H1 (cell line): ENCODE measurements at regions not wholly inside any gene's neighbourhood (a gene's known extent, or its start where the extent isn't known, plus 50 kb on each side); places are given as distances from the start of the nearest gene placed in this dataset.

ENCODE experiments used
- CTCF ChIA-PET: fragments of 300-600 bp; sonication (Branson Sonifier 250); formaldehyde crosslinking; loops from one replicate; lab custom pipeline; 2021; ENCODE audit not compliant: partially characterized antibody; lab: Charles Lee
- POLR2A ChIA-PET: fragments of 300-600 bp; sonication (Branson Sonifier 250); formaldehyde crosslinking; loops from one replicate; lab custom pipeline; 2021; ENCODE audit warnings: inconsistent platforms; ENCODE audit not compliant: partially characterized antibody; lab: Charles Lee
- DNase-seq, 2 experiments: peaks; one replicate each; pipeline versions ENCODE4 v3.0.0 to v3.0.0-alpha.2; 2010 to 2022; ENCODE audit warnings: low spot score in 2 of 2, low read depth in 1 of 2, mixed read lengths in 1 of 2
- FAIRE-seq: peaks from 2 replicates; lab custom pipeline; 2011; peaks lifted over from hg19 to GRCh38; lab: Jason Lieb, UNC
- H2AFZ ChIP-seq: 2 replicates; pipeline ENCODE4 v1.8.1; 2012; ENCODE audit warnings: low read length, inconsistent platforms
- H2AK5ac ChIP-seq: 2 replicates; pipeline ENCODE4 v1.6.1; 2013; ENCODE audit warnings: low read depth, low read length
- H2BK120ac ChIP-seq: replicated peaks from 2 replicates; pipeline ENCODE3; 2013; ENCODE audit warnings: low read depth, low read length, inconsistent platforms
- H2BK12ac ChIP-seq: 2 replicates; pipeline ENCODE4 v1.6.1; 2013; ENCODE audit warnings: low read depth, low read length
- H2BK15ac ChIP-seq: 2 replicates; pipeline ENCODE4 v1.6.1; 2013; ENCODE audit warnings: low read length
- H2BK20ac ChIP-seq: 2 replicates; pipeline ENCODE4 v1.6.1; 2013; ENCODE audit warnings: low read length
- H2BK5ac ChIP-seq: 2 replicates; pipeline ENCODE4 v1.6.1; 2013; ENCODE audit warnings: low read depth, low read length
- H3K14ac ChIP-seq: 2 replicates; pipeline ENCODE4 v1.6.1; 2013; ENCODE audit warnings: inconsistent platforms; ENCODE audit not compliant: insufficient read length
- H3K18ac ChIP-seq: 2 replicates; pipeline ENCODE4 v1.6.1; 2013; ENCODE audit warnings: low read length; ENCODE audit errors: extremely low read depth
- H3K23ac ChIP-seq: 2 replicates; pipeline ENCODE4 v1.6.1; 2013; ENCODE audit warnings: inconsistent platforms; ENCODE audit not compliant: insufficient read length
- H3K23me2 ChIP-seq: 2 replicates; pipeline ENCODE4 v1.6.1; 2013; ENCODE audit warnings: low read depth, low read length
- H3K27ac ChIP-seq: 2 replicates; pipeline ENCODE4 v1.6.1; 2011; ENCODE audit warnings: low read depth, low read length, inconsistent platforms
- H3K27me3 ChIP-seq, 4 experiments: replicated peaks in 1 of 4; 1 replicate in 1 of 4; 2 replicates in 3 of 4; pipeline versions ENCODE4 v1.6.1 to v1.8.1; 2011 to 2013; ENCODE audit warnings: low read length in 3 of 4, mild to moderate bottlenecking in 3 of 4, inconsistent platforms in 2 of 4, mixed read lengths in 2 of 4, moderate library complexity in 1 of 4; ENCODE audit not compliant: control insufficient read depth in 3 of 4, insufficient read depth in 3 of 4; ENCODE audit errors: extremely low read depth in 1 of 4
- H3K36me3 ChIP-seq, 4 experiments: 2 replicates each; pipeline versions ENCODE4 v1.6.1 to v1.8.1; 2011 to 2013; ENCODE audit warnings: mild to moderate bottlenecking in 4 of 4, low read length in 3 of 4, moderate library complexity in 2 of 4, control low read depth in 1 of 4, inconsistent platforms in 1 of 4; ENCODE audit not compliant: insufficient read depth in 4 of 4, control insufficient read depth in 2 of 4
- H3K4ac ChIP-seq: replicated peaks from 2 replicates; pipeline ENCODE3; 2013; ENCODE audit warnings: low read length, low read depth, mixed read lengths, inconsistent platforms; ENCODE audit not compliant: insufficient read length
- H3K4me1 ChIP-seq, 4 experiments: replicated peaks in 1 of 4; 1 replicate in 1 of 4; 2 replicates in 3 of 4; pipeline versions ENCODE4 v1.6.1 to v1.8.1; 2011 to 2013; ENCODE audit warnings: low read length in 3 of 4, inconsistent platforms in 2 of 4, mixed read lengths in 1 of 4; ENCODE audit not compliant: insufficient read depth in 4 of 4, control insufficient read depth in 3 of 4
- H3K4me2 ChIP-seq, 2 experiments: 2 replicates each; pipeline versions ENCODE4 v1.6.1 to v1.8.1; 2011 to 2013; ENCODE audit warnings: low read depth in 2 of 2, low read length in 2 of 2, control low read depth in 1 of 2, inconsistent platforms in 1 of 2, mild to moderate bottlenecking in 1 of 2; ENCODE audit not compliant: insufficient read depth in 1 of 2
- H3K4me3 ChIP-seq, 4 experiments: fragments of 200-600, 300-600 bp in 1 of 4; sonication (generic), shearing (Covaris generic), sonication (Bioruptor Twin) in 1 of 4; 2 replicates each; pipeline versions ENCODE4 v1.5.1 to v1.8.1; 2011 to 2016; ENCODE audit warnings: low read length in 4 of 4, low read depth in 3 of 4, control low read depth in 2 of 4, inconsistent platforms in 2 of 4, mild to moderate bottlenecking in 2 of 4, mixed read lengths in 1 of 4, moderate library complexity in 1 of 4; ENCODE audit not compliant: insufficient read depth in 2 of 4; ENCODE audit errors: extremely low read depth in 1 of 4
- H3K56ac ChIP-seq: replicated peaks from 2 replicates; pipeline ENCODE3; 2013; ENCODE audit warnings: low read depth, mild to moderate bottlenecking, mixed read lengths, low read length, inconsistent platforms; ENCODE audit not compliant: insufficient read length
- H3K79me1 ChIP-seq: 2 replicates; pipeline ENCODE4 v1.6.1; 2013; ENCODE audit warnings: low read depth, low read length, control low read depth
- H3K79me2 ChIP-seq, 2 experiments: 2 replicates each; pipeline versions ENCODE4 v1.6.1 to v1.8.1; 2012 to 2013; ENCODE audit warnings: low read length in 2 of 2, mild to moderate bottlenecking in 2 of 2, inconsistent platforms in 1 of 2; ENCODE audit not compliant: insufficient read depth in 2 of 2, control insufficient read depth in 1 of 2
- H3K9ac ChIP-seq, 4 experiments: replicated peaks in 1 of 4; 1 replicate in 1 of 4; 2 replicates in 3 of 4; pipeline versions ENCODE4 v1.6.1 to v1.8.1; 2011 to 2013; ENCODE audit warnings: low read depth in 3 of 4, low read length in 3 of 4, control low read depth in 2 of 4, mild to moderate bottlenecking in 2 of 4, moderate library complexity in 2 of 4, inconsistent platforms in 1 of 4; ENCODE audit errors: extremely low read depth in 1 of 4
- H3K9me3 ChIP-seq, 2 experiments: 2 replicates each; pipeline versions ENCODE4 v1.6.1 to v1.8.1; 2012 to 2013; ENCODE audit warnings: mild to moderate bottlenecking in 2 of 2, moderate library complexity in 2 of 2, control low read depth in 1 of 2, inconsistent platforms in 1 of 2, low read depth in 1 of 2, low read length in 1 of 2, mixed read lengths in 1 of 2; ENCODE audit not compliant: insufficient read depth in 2 of 2
- H4K20me1 ChIP-seq, 2 experiments: replicated peaks in 1 of 2; 2 replicates each; pipeline versions ENCODE3 to v1.8.1; 2011 to 2013; ENCODE audit warnings: inconsistent platforms in 2 of 2, low read length in 2 of 2, mild to moderate bottlenecking in 1 of 2; ENCODE audit not compliant: insufficient read depth in 2 of 2, control insufficient read depth in 1 of 2
- H4K5ac ChIP-seq: 2 replicates; pipeline ENCODE4 v1.6.1; 2013; ENCODE audit warnings: low read length, low read depth, mixed read lengths, inconsistent platforms; ENCODE audit not compliant: insufficient read length
- H4K8ac ChIP-seq: 2 replicates; pipeline ENCODE4 v1.8.0; 2013; ENCODE audit warnings: mild to moderate bottlenecking, moderate library complexity, low read length, inconsistent platforms; ENCODE audit not compliant: insufficient read depth; ENCODE audit errors: extremely low read depth
- H4K91ac ChIP-seq: replicated peaks from 2 replicates; pipeline ENCODE3; 2013; ENCODE audit warnings: low read length, mixed read lengths, inconsistent platforms; ENCODE audit not compliant: insufficient read length
- BACH1 ChIP-seq: IDR thresholded peaks from 2 replicates; pipeline ENCODE4 v1.6.1; 2012; ENCODE audit warnings: low read length, improper control_type of control experiment
- CHD2 ChIP-seq: IDR thresholded peaks from 2 replicates; pipeline ENCODE4 v1.6.1; 2012; ENCODE audit warnings: low read length, improper control_type of control experiment
- EGR1 ChIP-seq: IDR thresholded peaks from 2 replicates; pipeline ENCODE4 v1.6.1; 2011; ENCODE audit warnings: low read depth, low read length, borderline replicate concordance
- EP300 ChIP-seq, 2 experiments: IDR thresholded peaks; 1 replicate in 1 of 2; 2 replicates in 1 of 2; pipeline ENCODE4 v1.6.1; 2011 to 2012; ENCODE audit warnings: low read depth in 2 of 2, low read length in 2 of 2, mild to moderate bottlenecking in 2 of 2, borderline replicate concordance in 1 of 2, inconsistent platforms in 1 of 2, moderate library complexity in 1 of 2
- EZH2 ChIP-seq: fragments of 200-600 bp; sonication (generic); IDR thresholded peaks from 2 replicates; pipeline ENCODE4 v1.7.1; 2012; ENCODE audit warnings: low read depth, mild to moderate bottlenecking, moderate library complexity, low read length, inconsistent platforms; ENCODE audit not compliant: severe bottlenecking
- FOSL1 ChIP-seq: IDR thresholded peaks from 2 replicates; pipeline ENCODE4 v1.6.1; 2011; ENCODE audit warnings: mild to moderate bottlenecking, low read depth, low read length, moderate library complexity; ENCODE audit not compliant: insufficient read depth
- GABPA ChIP-seq: IDR thresholded peaks from 2 replicates; pipeline ENCODE4 v1.6.1; 2011; ENCODE audit warnings: mild to moderate bottlenecking, low read length, moderate library complexity, borderline replicate concordance; ENCODE audit not compliant: insufficient read depth
- GTF2F1 ChIP-seq: IDR thresholded peaks from 2 replicates; pipeline ENCODE4 v1.6.1; 2012; ENCODE audit warnings: low read depth, low read length, improper control_type of control experiment, borderline replicate concordance
- HDAC2 ChIP-seq, 2 experiments: fragments of 300-600 bp in 1 of 2; sonication (generic) in 1 of 2; IDR thresholded peaks; 2 replicates each; pipeline ENCODE4 v1.6.1; 2011 to 2012; ENCODE audit warnings: low read depth in 2 of 2, low read length in 2 of 2, mild to moderate bottlenecking in 2 of 2, moderate library complexity in 2 of 2, borderline replicate concordance in 1 of 2, inconsistent platforms in 1 of 2
- MAX ChIP-seq: IDR thresholded peaks from 2 replicates; pipeline ENCODE4 v1.6.1; 2012; ENCODE audit warnings: inconsistent platforms
- RFX5 ChIP-seq: IDR thresholded peaks from 2 replicates; pipeline ENCODE4 v1.6.1; 2011; ENCODE audit warnings: low read depth, low read length, improper control_type of control experiment, borderline replicate concordance
- RXRA ChIP-seq: IDR thresholded peaks from 2 replicates; pipeline ENCODE4 v1.6.1; 2011; ENCODE audit warnings: low read depth, mild to moderate bottlenecking, low read length, moderate library complexity; ENCODE audit not compliant: insufficient read depth
- SP4 ChIP-seq: IDR thresholded peaks from 2 replicates; pipeline ENCODE4 v1.6.1; 2012; ENCODE audit warnings: low read length, inconsistent platforms
- TAF1 ChIP-seq: IDR thresholded peaks from 2 replicates; pipeline ENCODE4 v1.6.1; 2011; ENCODE audit warnings: mild to moderate bottlenecking, low read depth, low read length
- WGBS, 2 experiments: shearing (Covaris generic) in 1 of 2; methylation state at CpG; one replicate each; pipeline versions ENCODE4 v1.1.6 to v1.1.7; 2013 to 2015; ENCODE audit warnings: low lambda C conversion rate in 2 of 2, mixed read lengths in 2 of 2, inconsistent platforms in 1 of 2, low coverage in 1 of 2, missing lambda C conversion rate in 1 of 2; ENCODE audit not compliant: insufficient replicate concordance in 2 of 2, insufficient coverage in 1 of 2, insufficient read length in 1 of 2; ENCODE audit errors: extremely low coverage in 1 of 2, missing lambda C conversion rate in 1 of 2; 5-methylcytosine and 5-hydroxymethylcytosine counted together

GRCh38 chr22:42326301-42326700, 55.8 kb upstream of the TCF20 start:
- WGBS, 2 experiments = 95% methylated on average over 8 of the region's 8 CpGs; no CpG with 5 or more reads in 1 of the 2 experiments
- TF ChIP-seq CHD2 (no peak), SP4 (no peak), GTF2F1 (no peak), EP300 (IDR thresholded peaks at IDR 0.05; ENCODE audit: borderline replicate concordance in 1 of 2, low read depth in 2 of 2, low read length in 2 of 2) (no peak), MAX (no peak), TAF1 (no peak), EGR1 (no peak), HDAC2 (IDR thresholded peaks at IDR 0.05; ENCODE audit: borderline replicate concordance in 1 of 2, low read depth in 2 of 2, low read length in 2 of 2) (no peak), FOSL1 (no peak), BACH1 (no peak), RFX5 (no peak), RXRA (no peak), GABPA (no peak), EZH2 (no peak)

More at GRCh38 chr22:42326301-42326700, 55.8 kb upstream of the TCF20 start:
- Histone ChIP-seq H3K56ac (no peak overlapping the region), H3K4ac (no peak overlapping the region), H3K27me3 (no peaks in the 10 kb centered on the region), H3K4me3 (no peak overlapping the region), H3K4me1 (peaks cover 0 to 19% (median 6%) of the 10 kb centered on the region in 4 experiments; a peak in 5 of 7 replicates), H3K4me2 (no peak overlapping the region), H3K18ac (no peak overlapping the region; the same call in 1 of the 2 replicates), H2AK5ac (no peak overlapping the region), H2BK15ac (no peak overlapping the region), H4K5ac (no peak overlapping the region), H2BK120ac (no peak overlapping the region), H2BK20ac (no peak overlapping the region), H4K8ac (no peak overlapping the region), H2BK12ac (no peak overlapping the region), H2BK5ac (no peak overlapping the region), H3K23ac (no peak overlapping the region), H2AFZ (no peak overlapping the region), H3K23me2 (peaks cover 6% of the 10 kb centered on the region; the same call in 1 of the 2 replicates), H4K20me1 (peaks cover 4 to 21% of the 10 kb centered on the region in 2 experiments), H3K79me1 (peaks cover 5% of the 10 kb centered on the region), H3K9ac (no peak overlapping the region), H3K14ac (no peak overlapping the region), H3K79me2 (no peaks in the 10 kb centered on the region), H4K91ac (no peak overlapping the region), H3K9me3 (no peaks in the 10 kb centered on the region), H3K36me3 (no peaks in the 10 kb centered on the region), H3K27ac (no peak overlapping the region)
- DNase-seq (no peak), FAIRE-seq (no peak)
- ChIA-PET POLR2A (interaction anchor here (0.9 kb wide), 1 partner anchor 54 kb away, joined by 3 read pairs; no protein-coding TSS in a partner anchor), CTCF (interaction anchor here (0.7 to 1.5 kb wide), 3 partner anchors 14 to 119 kb away, joined by 3 to 6 read pairs (median 3); no protein-coding TSS in a partner anchor)
